ENCODE measurements at regions not wholly inside any gene's neighbourhood (a gene's known extent, or its start where the extent isn't known, plus 50 kb on each side); places are given as distances from the start of the nearest gene placed in this dataset.

GRCh38 chr11:87405843-87406242, 368.1 kb downstream of the TMEM135 start:
- no peak for TF ChIP-seq POLR2A (IDR thresholded peaks at IDR 0.05)
- TF ChIP-seq, protein P1, sequence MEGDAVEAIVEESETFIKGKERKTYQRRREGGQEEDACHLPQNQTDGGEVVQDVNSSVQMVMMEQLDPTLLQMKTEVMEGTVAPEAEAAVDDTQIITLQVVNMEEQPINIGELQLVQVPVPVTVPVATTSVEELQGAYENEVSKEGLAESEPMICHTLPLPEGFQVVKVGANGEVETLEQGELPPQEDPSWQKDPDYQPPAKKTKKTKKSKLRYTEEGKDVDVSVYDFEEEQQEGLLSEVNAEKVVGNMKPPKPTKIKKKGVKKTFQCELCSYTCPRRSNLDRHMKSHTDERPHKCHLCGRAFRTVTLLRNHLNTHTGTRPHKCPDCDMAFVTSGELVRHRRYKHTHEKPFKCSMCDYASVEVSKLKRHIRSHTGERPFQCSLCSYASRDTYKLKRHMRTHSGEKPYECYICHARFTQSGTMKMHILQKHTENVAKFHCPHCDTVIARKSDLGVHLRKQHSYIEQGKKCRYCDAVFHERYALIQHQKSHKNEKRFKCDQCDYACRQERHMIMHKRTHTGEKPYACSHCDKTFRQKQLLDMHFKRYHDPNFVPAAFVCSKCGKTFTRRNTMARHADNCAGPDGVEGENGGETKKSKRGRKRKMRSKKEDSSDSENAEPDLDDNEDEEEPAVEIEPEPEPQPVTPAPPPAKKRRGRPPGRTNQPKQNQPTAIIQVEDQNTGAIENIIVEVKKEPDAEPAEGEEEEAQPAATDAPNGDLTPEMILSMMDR (IDR thresholded peaks at IDR 0.05): no peak

All from ovary (tissue), 3 donors.